HCT116 (cell line): ENCODE measurements at regions not wholly inside any gene's neighbourhood (a gene's known extent, or its start where the extent isn't known, plus 50 kb on each side); places are given as distances from the start of the nearest gene placed in this dataset.

Source experiments
- ATAC-seq: fragments of 200-7000 bp; cut with Tn5 transposase; 2 replicates; pipeline ENCODE4 v1.9.1; 2020; ENCODE audit warnings: mild to moderate bottlenecking, moderate library complexity
- BruUV-seq: library from RNA; stranded (reverse); fragments of 400-500 nt; replicated peaks from 2 replicates; lab custom pipeline; 2021; lab: Mats Ljungman, UMichigan
- CTCF ChIA-PET: fragments of 300-600 bp; sonication (Branson Sonifier 250); formaldehyde crosslinking; loops from one replicate; lab custom pipeline; 2021; ENCODE audit warnings: antibody characterized with exemption; lab: Charles Lee
- POLR2A ChIA-PET: fragments of 300-600, 350-600 bp; sonication (Branson Sonifier 250); formaldehyde crosslinking; loops from one replicate; lab custom pipeline; 2021; ENCODE audit warnings: antibody characterized with exemption; lab: Charles Lee
- RAD21 ChIA-PET, 2 experiments: fragments of 300-600 bp; sonication (Branson Sonifier 250); formaldehyde crosslinking; loops; one replicate each; lab custom pipeline; 2023; ENCODE audit warnings: low total read pairs in 2 of 2; ENCODE audit not compliant: uncharacterized antibody in 2 of 2, unreplicated experiment in 2 of 2, low non-redundant PET in 1 of 2; lab: Charles Lee
- DNase-seq: peaks from one replicate; pipeline ENCODE4 v3.0.0-alpha.2; 2010; ENCODE audit warnings: low read depth, low spot score
- H2AFZ ChIP-seq: fragments of 200-600 bp; shearing (Covaris generic), sonication (generic); 2 replicates; pipeline ENCODE4 v1.6.1; 2017; ENCODE audit warnings: low read depth, mixed run types, mixed read lengths, antibody characterized with exemption, low read length; ENCODE audit not compliant: poor library complexity, severe bottlenecking
- H3K27ac ChIP-seq: 2 replicates; pipeline ENCODE4 v1.5.1; 2012; ENCODE audit warnings: low read depth, low read length
- H3K27me3 ChIP-seq: fragments of 200-600 bp; sonication (generic); 2 replicates; pipeline ENCODE4 v1.6.1; 2016; ENCODE audit warnings: mixed run types, low read length, mixed read lengths; ENCODE audit not compliant: insufficient read depth
- H3K36me3 ChIP-seq, 2 experiments: fragments of 200-500 bp in 1 of 2; fragments of 200-600 bp in 1 of 2; sonication (Bioruptor generic) in 1 of 2; sonication (generic) in 1 of 2; 2 replicates each; pipeline versions ENCODE4 v1.5.1 to v1.6.1; 2014 to 2016; ENCODE audit warnings: low read length in 2 of 2, inconsistent platforms in 1 of 2, mixed read lengths in 1 of 2, mixed run types in 1 of 2; ENCODE audit not compliant: insufficient read depth in 2 of 2, control insufficient read depth in 1 of 2
- H3K4me1 ChIP-seq, 2 experiments: fragments of 200-600 bp in 1 of 2; sonication (generic) in 1 of 2; 2 replicates each; pipeline versions ENCODE4 v1.5.1 to v1.6.1; 2012 to 2017; ENCODE audit warnings: low read length in 2 of 2, inconsistent platforms in 1 of 2, mild to moderate bottlenecking in 1 of 2, mixed read lengths in 1 of 2, mixed run types in 1 of 2, moderate library complexity in 1 of 2; ENCODE audit not compliant: insufficient read depth in 2 of 2, control insufficient read depth in 1 of 2
- H3K4me2 ChIP-seq: fragments of 200-600 bp; sonication (generic); 2 replicates; pipeline ENCODE4 v1.6.1; 2017; ENCODE audit warnings: mixed run types, low read length, mixed read lengths
- H3K4me3 ChIP-seq, 2 experiments: fragments of 200-600 bp in 1 of 2; sonication (generic) in 1 of 2; replicated peaks in 1 of 2; 2 replicates each; pipeline ENCODE4 v1.5.1; 2011 to 2016; ENCODE audit warnings: low read length in 2 of 2, control low read depth in 1 of 2, low read depth in 1 of 2, mild to moderate bottlenecking in 1 of 2, mixed read lengths in 1 of 2, mixed run types in 1 of 2
- H3K79me2 ChIP-seq: fragments of 200-600 bp; sonication (generic); 2 replicates; pipeline ENCODE4 v1.6.1; 2017; ENCODE audit warnings: mild to moderate bottlenecking, mixed run types, low read length, moderate library complexity, mixed read lengths; ENCODE audit not compliant: insufficient read depth
- H3K9ac ChIP-seq: fragments of 200-600 bp; sonication (generic); 2 replicates; pipeline ENCODE4 v1.6.1; 2016; ENCODE audit warnings: low read length, mixed read lengths
- H3K9me2 ChIP-seq: fragments of 200-600 bp; sonication (generic), shearing (Covaris generic); 2 replicates; pipeline ENCODE4 v1.6.1; 2017; ENCODE audit warnings: mixed run types, mild to moderate bottlenecking, moderate library complexity; ENCODE audit not compliant: insufficient read depth
- H3K9me3 ChIP-seq, 2 experiments: fragments of 200-500 bp in 1 of 2; fragments of 200-600 bp in 1 of 2; sonication (Bioruptor generic) in 1 of 2; sonication (generic) in 1 of 2; 2 replicates each; pipeline ENCODE4 v1.6.1; 2014 to 2017; ENCODE audit warnings: low read length in 2 of 2, mixed read lengths in 2 of 2, inconsistent platforms in 1 of 2, low read depth in 1 of 2, mild to moderate bottlenecking in 1 of 2, mixed run types in 1 of 2, moderate library complexity in 1 of 2; ENCODE audit not compliant: control insufficient read depth in 1 of 2, insufficient read depth in 1 of 2
- H4K20me1 ChIP-seq: fragments of 200-600 bp; sonication (generic), shearing (Covaris generic); 2 replicates; pipeline ENCODE4 v1.6.1; 2017; ENCODE audit warnings: mixed run types, mild to moderate bottlenecking, moderate library complexity; ENCODE audit not compliant: insufficient read depth
- CBX3 ChIP-seq: IDR thresholded peaks from 2 replicates; pipeline ENCODE4 v1.6.1; 2012; ENCODE audit warnings: low read depth
- CEBPB ChIP-seq: IDR thresholded peaks from 2 replicates; pipeline ENCODE4 v1.6.1; 2012; ENCODE audit warnings: low read depth
- EGR1 ChIP-seq: IDR thresholded peaks from 2 replicates; pipeline ENCODE4 v1.6.1; 2012; ENCODE audit warnings: low read depth
- ELF1 ChIP-seq: IDR thresholded peaks from 2 replicates; pipeline ENCODE4 v1.6.1; 2012; ENCODE audit warnings: low read depth, borderline replicate concordance
- EZH2 ChIP-seq: fragments of 200-600 bp; sonication (generic); IDR thresholded peaks from 2 replicates; pipeline ENCODE4 v1.6.1; 2017; ENCODE audit warnings: antibody characterized with exemption, mixed run types
- EZH2phosphoT487 ChIP-seq: fragments of 200-600 bp; IDR thresholded peaks from 2 replicates; pipeline ENCODE4 v1.6.1; 2018; ENCODE audit warnings: antibody characterized with exemption, borderline replicate concordance
- FOSL1 ChIP-seq: IDR thresholded peaks from 2 replicates; pipeline ENCODE4 v1.6.1; 2012; ENCODE audit warnings: low read depth
- JUND ChIP-seq: IDR thresholded peaks from 2 replicates; pipeline ENCODE4 v1.6.1; 2012
- POLR2A ChIP-seq: IDR thresholded peaks from 2 replicates; pipeline ENCODE4 v1.7.0; 2011; ENCODE audit warnings: borderline replicate concordance; ENCODE audit not compliant: insufficient read depth, insufficient read length; ENCODE audit errors: extremely low read depth
- RAD21 ChIP-seq: IDR thresholded peaks from 2 replicates; pipeline ENCODE4 v1.6.1; 2012; ENCODE audit warnings: low read depth, mild to moderate bottlenecking
- REST ChIP-seq: IDR thresholded peaks from 2 replicates; pipeline ENCODE4 v1.6.1; 2012; ENCODE audit warnings: low read depth
- SIN3A ChIP-seq: IDR thresholded peaks from 2 replicates; pipeline ENCODE4 v1.6.1; 2012; ENCODE audit warnings: low read depth
- SRF ChIP-seq: IDR thresholded peaks from 2 replicates; pipeline ENCODE4 v1.6.1; 2012; ENCODE audit warnings: low read depth
- TCF7L2 ChIP-seq: IDR thresholded peaks from 2 replicates; pipeline ENCODE4 v1.7.0; 2011; ENCODE audit warnings: borderline replicate concordance, inconsistent platforms; ENCODE audit not compliant: insufficient read depth, insufficient read length; ENCODE audit errors: extremely low read depth
- YY1 ChIP-seq: IDR thresholded peaks from 2 replicates; pipeline ENCODE4 v1.6.1; 2011; ENCODE audit warnings: low read length, low read depth, moderate library complexity, mild to moderate bottlenecking; ENCODE audit not compliant: insufficient replicate concordance; ENCODE audit errors: extremely low read depth
- ZFX ChIP-seq: fragments of 450-650 bp; IDR thresholded peaks from 2 replicates; pipeline ENCODE4 v1.6.1; 2017
- ZNF274 ChIP-seq: fragments of 200-500 bp; sonication (Bioruptor generic); IDR thresholded peaks from 2 replicates; pipeline ENCODE4 v1.6.1; 2014; ENCODE audit warnings: mild to moderate bottlenecking, low read depth, low read length, inconsistent platforms
- intact Hi-C: fragments of 100-400 bp; cut with micrococcal nuclease; formaldehyde crosslinking; loops from 2 replicates; pipeline ENCODE4 v1.10.0; 2022
- TF ChIP-seq, protein P1 (sequence below), 3 experiments: fragments of 200-600 bp in 1 of 3; sonication (generic) in 1 of 3; IDR thresholded peaks in 2 of 3; conservative IDR thresholded peaks in 1 of 3; 2 replicates each; pipeline ENCODE4 v1.5.1; 2012 to 2017; ENCODE audit warnings: low read depth in 2 of 3, low read length in 2 of 3, antibody characterized with exemption in 1 of 3, borderline replicate concordance in 1 of 3, control low read depth in 1 of 3, mild to moderate bottlenecking in 1 of 3, mixed read lengths in 1 of 3, mixed run types in 1 of 3, moderate library complexity in 1 of 3; ENCODE audit not compliant: insufficient read depth in 1 of 3
- TF ChIP-seq, protein P2 (sequence below): IDR thresholded peaks from 2 replicates; pipeline ENCODE4 v1.6.1; 2011; ENCODE audit warnings: mild to moderate bottlenecking, low read length, moderate library complexity; ENCODE audit not compliant: insufficient replicate concordance; ENCODE audit errors: extremely low read depth

- no peak overlapping the region for H3K4me3 ChIP-seq
- no peaks in the 10 kb centered on the region for H3K9me2 ChIP-seq
- intact Hi-C loops: loop anchor here (2.0 to 5.0 kb wide), 4 partner anchors 189 to 1137 kb away; no protein-coding TSS in a partner anchor
- no peak overlapping the region for H3K4me2 ChIP-seq
- RAD21 ChIA-PET: no interaction called here
- POLR2A ChIA-PET: no interaction called here
- no peaks in the 10 kb centered on the region for H4K20me1 ChIP-seq
- TF ChIP-seq, protein P1, sequence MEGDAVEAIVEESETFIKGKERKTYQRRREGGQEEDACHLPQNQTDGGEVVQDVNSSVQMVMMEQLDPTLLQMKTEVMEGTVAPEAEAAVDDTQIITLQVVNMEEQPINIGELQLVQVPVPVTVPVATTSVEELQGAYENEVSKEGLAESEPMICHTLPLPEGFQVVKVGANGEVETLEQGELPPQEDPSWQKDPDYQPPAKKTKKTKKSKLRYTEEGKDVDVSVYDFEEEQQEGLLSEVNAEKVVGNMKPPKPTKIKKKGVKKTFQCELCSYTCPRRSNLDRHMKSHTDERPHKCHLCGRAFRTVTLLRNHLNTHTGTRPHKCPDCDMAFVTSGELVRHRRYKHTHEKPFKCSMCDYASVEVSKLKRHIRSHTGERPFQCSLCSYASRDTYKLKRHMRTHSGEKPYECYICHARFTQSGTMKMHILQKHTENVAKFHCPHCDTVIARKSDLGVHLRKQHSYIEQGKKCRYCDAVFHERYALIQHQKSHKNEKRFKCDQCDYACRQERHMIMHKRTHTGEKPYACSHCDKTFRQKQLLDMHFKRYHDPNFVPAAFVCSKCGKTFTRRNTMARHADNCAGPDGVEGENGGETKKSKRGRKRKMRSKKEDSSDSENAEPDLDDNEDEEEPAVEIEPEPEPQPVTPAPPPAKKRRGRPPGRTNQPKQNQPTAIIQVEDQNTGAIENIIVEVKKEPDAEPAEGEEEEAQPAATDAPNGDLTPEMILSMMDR (IDR thresholded peaks at IDR 0.05 in 2 of 3, conservative IDR thresholded peaks at IDR 0.05 in 1 of 3; ENCODE audit: borderline replicate concordance in 1 of 3, insufficient read depth in 1 of 3, low read depth in 2 of 3, low read length in 2 of 3): no peak
- no peak for TF ChIP-seq SRF
- no peak for TF ChIP-seq SIN3A
- TF ChIP-seq CEBPB: no peak
- TF ChIP-seq POLR2A: no peak
- TF ChIP-seq FOSL1: no peak
- TF ChIP-seq REST: no peak
- no peak for TF ChIP-seq ZNF274
- no peak for TF ChIP-seq EGR1
- no peak for TF ChIP-seq CBX3
- TF ChIP-seq EZH2: no peak
- TF ChIP-seq JUND: no peak
- TF ChIP-seq YY1: no peak
- no peak for TF ChIP-seq RAD21
- TF ChIP-seq ELF1: no peak
- no peak for TF ChIP-seq ZFX
- TF ChIP-seq EZH2phosphoT487: no peak
- no peak for TF ChIP-seq TCF7L2
- TF ChIP-seq, protein P2, sequence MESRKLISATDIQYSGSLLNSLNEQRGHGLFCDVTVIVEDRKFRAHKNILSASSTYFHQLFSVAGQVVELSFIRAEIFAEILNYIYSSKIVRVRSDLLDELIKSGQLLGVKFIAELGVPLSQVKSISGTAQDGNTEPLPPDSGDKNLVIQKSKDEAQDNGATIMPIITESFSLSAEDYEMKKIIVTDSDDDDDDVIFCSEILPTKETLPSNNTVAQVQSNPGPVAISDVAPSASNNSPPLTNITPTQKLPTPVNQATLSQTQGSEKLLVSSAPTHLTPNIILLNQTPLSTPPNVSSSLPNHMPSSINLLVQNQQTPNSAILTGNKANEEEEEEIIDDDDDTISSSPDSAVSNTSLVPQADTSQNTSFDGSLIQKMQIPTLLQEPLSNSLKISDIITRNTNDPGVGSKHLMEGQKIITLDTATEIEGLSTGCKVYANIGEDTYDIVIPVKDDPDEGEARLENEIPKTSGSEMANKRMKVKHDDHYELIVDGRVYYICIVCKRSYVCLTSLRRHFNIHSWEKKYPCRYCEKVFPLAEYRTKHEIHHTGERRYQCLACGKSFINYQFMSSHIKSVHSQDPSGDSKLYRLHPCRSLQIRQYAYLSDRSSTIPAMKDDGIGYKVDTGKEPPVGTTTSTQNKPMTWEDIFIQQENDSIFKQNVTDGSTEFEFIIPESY: no peak
- TF ChIP-seq, all 23 proteins: peak for 0
- no peak overlapping the region for H3K27ac ChIP-seq
- CTCF ChIA-PET: interaction anchor here (0.7 kb wide), 1 partner anchor 909 kb away, joined by 3 read pairs; no protein-coding TSS in a partner anchor
- H3K27me3 ChIP-seq: peaks cover 6% of the 10 kb centered on the region; the same call in 1 of the 2 replicates
- no peak overlapping the region for H2AFZ ChIP-seq
- no peaks in the 10 kb centered on the region for H3K36me3 ChIP-seq
- H3K9ac ChIP-seq: no peak overlapping the region
- no peaks in the 10 kb centered on the region for H3K79me2 ChIP-seq
- no peaks in the 10 kb centered on the region for H3K9me3 ChIP-seq
- 0 out of 4 replicates have a peak, but pooled peaks cover 0 to 3% of the 10 kb centered on the region in 2 experiments for H3K4me1 ChIP-seq
- DNase-seq: no peak
- ATAC-seq: no peak
- no TSS peak for BruUV-seq
Observed at GRCh38 chr4:138869631-138870030, 145.9 kb upstream of the NOCT start.
